ELF-1 (cell line): ENCODE measurements at regions not wholly inside any gene's neighbourhood (a gene's known extent, or its start where the extent isn't known, plus 50 kb on each side); places are given as distances from the start of the nearest gene placed in this dataset.
"Not testable (repeated sequence)": the region's sequence is repeated elsewhere in the genome, so short reads cannot be mapped to it uniquely, and the experiment has no call there.

Experiments used
- DNase-seq: peaks from one replicate; pipeline ENCODE4 v3.0.0-alpha.2; 2016; ENCODE audit warnings: low read depth, low spot score

DNA sequence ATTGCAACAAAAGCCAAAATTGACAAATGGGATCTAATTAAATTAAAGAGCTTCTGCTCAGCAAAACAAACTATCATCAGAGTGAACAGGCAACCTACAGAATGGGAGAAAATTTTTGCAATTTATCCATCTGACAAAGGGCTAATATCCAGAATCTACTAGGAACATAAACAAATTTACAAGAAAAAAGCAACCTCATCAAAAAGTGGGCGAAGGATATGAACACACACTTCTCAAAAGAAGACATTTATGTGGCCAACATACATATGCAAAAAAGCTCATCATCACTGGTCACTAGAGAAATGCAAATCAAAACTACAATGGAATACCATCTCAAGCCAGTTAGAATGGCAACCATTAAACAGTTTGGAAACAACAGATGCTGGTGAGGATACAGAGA, 858.1 kb upstream of the FOXG1 start:
- not testable (repeated sequence) for DNase-seq

DNA sequence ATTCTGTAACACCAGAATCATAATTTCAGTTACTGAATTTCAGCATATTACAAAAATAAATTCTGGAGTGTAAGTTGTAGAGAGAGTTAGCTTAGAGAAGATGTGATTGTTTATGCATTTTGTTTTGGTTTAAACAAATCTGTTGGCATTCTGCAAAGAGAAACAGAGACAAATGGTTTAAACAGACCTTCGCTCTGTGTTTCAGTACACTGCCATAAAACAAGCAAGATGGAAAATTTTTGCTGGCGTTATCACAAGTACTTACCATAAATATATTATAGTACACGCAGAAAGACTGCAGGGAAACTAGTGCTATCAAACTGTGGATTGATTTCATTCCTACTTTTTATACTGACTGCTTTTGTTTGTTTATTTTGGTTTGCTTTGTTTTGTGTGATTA, 850.3 kb upstream of the FOXG1 start:
- DNase-seq, result no peak

- DNase-seq, result peak; percentile 21
Measured at GRCh38 chr14:27917896-27918295, 848.7 kb upstream of the FOXG1 start.

DNA sequence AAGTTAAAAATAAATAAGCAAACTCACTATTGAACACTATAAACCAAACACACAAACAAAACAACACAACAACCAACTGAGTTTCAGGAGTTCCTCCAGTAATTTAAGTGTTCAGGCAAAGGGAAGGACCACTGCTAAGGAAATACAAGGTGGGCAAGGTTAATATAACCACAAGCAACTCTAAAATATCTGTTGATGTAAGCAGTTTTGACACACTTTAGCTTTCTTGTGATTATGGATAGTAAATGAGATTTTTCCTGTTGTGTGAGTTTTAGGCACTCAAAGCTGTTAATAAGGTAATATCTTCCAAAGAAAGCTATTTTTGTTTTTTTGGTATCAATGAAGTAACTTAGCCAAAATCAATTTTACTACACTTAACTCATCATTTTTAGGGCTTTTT, 839.1 kb upstream of the FOXG1 start:
- DNase-seq, result no peak

GRCh38 chr14:27929797-27930347, 836.7 kb upstream of the FOXG1 start:
- no peak for DNase-seq

- no peak for DNase-seq
Measured at GRCh38 chr14:27938392-27938791, 828.2 kb upstream of the FOXG1 start.

GRCh38 chr14:27945512-27945911, 821.1 kb upstream of the FOXG1 start:
- DNase-seq, result no peak

DNA sequence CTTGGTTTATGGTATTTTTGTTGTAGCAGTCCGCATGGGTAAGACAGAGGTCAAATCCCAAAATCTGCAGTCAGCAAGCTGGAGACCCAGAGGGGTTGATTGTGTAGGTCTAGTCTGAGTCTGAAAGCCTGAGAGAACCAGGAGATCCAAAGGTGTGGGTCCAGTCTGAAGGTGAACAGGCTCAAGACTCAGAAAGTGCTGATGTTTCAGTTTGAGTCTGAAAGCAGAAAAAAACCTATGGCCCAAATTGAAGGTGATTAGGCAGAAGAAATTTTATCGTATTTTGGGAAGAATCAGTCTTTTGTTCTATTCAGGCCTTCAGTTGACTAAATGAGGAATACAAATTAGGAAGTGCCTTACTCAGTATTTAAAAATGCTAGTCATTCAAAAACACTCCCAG, 807.8 kb upstream of the FOXG1 start:
- no peak for DNase-seq

DNA sequence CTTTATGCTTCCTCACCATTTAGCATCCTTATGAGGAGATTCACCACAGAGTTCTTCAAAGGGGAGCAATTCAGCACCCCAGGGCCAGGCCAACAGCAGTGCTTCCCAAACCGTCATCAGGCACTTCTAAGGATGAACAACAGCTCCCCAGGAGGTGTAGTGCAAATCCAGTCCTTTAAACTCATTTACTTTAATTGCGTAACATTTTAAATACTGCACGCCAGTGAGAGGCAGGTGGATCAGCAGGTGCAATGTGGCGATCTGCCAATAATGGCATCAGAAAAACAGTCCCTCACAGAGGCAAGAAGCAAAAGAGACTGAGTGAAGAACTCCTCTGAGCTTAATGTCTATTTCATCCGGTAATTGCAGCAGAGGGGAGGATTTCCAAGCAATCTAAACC, 770.9 kb upstream of the FOXG1 start:
- no peak for DNase-seq

GRCh38 chr14:28001002-28001401, 765.6 kb upstream of the FOXG1 start:
- no peak for DNase-seq

DNA sequence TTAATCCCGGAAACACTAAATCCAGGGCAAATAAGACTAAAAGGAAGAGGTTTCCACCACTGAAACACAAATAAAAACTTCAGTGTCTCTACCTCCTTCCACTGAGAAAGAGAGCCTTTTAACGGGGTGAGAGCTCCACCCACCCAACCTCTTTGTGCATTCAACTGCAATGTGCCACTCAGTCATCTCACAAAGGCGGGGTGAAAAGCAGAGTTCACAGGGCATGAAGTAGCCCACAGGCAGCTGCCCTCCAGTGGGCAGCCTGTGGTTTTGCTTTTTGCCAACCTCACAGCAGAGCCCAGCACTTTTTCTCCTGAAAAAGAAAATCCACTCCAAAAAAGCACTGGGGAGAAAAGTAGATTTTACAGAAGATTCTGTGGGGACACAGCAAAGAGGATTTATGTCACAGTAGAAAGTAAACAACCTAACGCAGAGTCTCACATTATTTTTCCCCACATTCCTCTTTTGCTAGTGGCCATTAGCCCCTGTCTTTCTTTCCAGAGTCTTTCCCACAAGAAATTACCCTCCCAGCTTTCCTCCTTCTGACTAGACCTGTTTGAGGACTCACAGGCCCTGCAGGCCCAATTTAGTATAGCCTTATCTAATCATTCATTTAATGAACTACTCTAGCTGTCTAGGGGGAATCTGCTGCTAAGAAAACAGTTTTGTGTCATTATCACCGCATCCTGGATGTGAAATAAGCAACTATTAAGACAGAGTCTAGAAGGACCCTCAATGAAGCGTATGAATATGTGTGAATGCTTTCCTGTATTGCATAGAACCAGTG, 753.8 kb upstream of the FOXG1 start:
- DNase-seq, result peak; percentile 18

GRCh38 chr14:28020112-28020511, 746.5 kb upstream of the FOXG1 start:
- DNase-seq, result no peak

- no peak for DNase-seq
Measured at GRCh38 chr14:28023853-28024252, 742.7 kb upstream of the FOXG1 start.

DNA sequence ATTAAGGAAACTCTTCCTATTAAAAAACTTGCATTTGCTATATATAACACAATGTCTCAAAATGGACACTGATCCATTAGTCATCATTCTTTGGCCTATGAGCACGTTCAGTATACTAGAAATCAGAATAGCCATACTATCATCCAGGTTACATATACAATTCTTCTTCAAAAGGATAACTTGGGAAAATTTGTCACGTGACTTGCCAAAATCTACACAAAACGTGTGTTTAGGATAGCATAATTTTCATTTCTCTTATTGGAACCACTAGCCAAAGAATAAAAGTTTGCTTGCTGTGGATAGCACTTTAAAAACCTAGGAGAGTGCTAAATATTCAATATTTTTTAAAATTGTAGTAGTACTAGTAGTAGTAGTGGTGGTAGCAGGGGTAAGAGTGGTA, 714.3 kb upstream of the FOXG1 start:
- no peak for DNase-seq

GRCh38 chr14:28055008-28055407, 711.6 kb upstream of the FOXG1 start:
- no peak for DNase-seq

DNA sequence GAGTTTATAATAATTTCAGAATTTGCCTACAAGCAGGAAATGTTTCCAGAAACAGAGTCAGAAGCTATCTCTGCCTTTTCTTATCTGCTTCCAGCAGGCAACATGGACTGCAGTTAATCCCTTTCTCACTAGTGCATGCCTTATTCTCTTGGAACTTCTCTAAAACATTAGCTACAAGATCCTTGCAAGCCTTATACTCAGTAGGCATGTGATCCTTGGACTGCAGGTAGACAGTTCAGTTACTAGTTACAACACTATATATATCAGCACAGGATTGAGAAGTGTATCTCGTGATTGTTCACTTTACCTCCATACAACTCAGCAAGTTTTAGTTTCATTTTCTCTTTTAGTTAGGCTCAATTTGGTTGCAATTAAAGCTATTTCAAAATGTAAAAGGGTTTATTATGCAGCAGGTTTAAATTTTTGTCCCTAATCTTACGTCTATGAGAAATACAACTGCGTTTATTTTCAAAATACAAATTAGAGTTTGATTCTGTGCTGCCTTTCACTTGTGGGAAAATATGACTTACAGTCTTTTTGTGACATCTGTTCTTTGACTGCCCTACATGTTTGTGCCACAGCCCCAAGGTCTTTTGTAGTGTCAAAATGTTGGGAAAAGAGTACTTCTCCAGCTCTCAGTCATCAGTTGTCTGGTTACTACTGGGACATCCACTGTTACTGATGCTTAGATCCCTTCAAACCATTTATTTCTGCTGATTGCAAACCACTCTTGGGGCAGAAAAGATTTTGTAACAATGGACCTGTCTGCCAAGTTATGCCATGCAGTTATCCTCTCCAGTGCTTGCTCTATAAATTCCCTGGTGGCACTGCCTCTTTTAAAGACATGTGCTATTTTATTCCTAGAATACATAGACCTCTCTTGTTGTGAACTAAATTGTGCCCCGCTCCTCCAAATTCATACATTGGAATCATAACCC, 709.0 kb upstream of the FOXG1 start:
- DNase-seq, result no peak

DNA sequence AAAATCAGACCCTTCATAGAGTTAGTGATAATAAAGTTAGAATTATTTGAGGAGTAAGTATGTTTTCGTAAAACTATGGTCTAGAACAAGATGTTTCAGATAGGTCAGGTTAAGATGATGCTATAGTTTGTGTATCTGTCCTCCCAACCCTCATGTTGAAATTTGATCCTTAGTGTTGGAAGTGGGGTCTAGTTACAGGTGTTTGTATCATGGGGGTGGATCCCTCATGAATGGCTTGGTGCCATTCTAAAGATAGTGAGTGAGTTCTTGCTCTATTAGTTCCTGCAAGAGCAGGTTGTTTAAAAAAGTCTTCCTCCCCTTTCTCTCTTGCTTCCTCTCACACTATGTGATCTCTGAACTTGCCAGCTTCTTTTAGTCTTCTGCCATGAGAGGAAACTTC, 707.3 kb upstream of the FOXG1 start:
- DNase-seq, result no peak

GRCh38 chr14:28061006-28061405, 705.6 kb upstream of the FOXG1 start:
- no peak for DNase-seq

GRCh38 chr14:28077021-28077420, 689.6 kb upstream of the FOXG1 start:
- DNase-seq, result no peak

GRCh38 chr14:28083389-28083788, 683.2 kb upstream of the FOXG1 start:
- no peak for DNase-seq

DNA sequence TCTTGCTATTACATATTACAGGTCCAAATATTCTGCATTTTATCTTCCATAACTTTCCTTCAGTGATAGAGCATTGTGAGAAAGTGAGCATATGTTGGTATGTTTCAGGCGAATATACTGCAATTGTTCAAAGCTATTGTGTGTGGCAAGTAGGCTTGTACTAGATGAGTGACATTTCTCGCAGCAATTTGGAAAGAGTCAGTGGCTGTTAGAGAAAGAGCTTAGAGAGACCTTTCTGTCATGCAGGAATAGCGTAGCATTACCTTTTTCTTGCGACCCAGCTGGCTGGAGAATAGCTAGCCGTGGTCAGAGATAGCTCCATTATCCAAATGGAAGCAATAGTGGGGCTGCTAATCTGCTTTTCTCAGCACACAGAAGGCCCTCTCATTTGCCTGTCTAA, 678.5 kb upstream of the FOXG1 start:
- DNase-seq, result no peak

DNA sequence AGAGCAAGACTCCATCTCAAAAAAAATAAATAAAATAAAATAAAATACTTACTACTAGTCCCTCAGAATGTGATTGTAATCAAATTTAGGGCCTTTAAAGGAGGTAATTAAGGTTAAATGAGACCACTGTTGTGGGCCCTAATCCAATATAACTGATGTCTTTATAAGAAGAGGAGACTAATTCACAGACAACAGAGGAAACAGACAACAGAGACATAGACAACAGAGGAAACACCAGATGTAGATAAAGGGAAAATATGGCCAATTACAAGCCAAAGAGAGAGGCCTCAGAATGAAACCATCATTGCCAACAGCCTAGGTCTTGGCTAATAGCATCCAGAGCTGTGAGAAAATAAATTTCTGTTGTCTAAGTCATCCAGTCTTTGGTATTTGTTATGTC, 669.0 kb upstream of the FOXG1 start:
- no peak for DNase-seq

DNA sequence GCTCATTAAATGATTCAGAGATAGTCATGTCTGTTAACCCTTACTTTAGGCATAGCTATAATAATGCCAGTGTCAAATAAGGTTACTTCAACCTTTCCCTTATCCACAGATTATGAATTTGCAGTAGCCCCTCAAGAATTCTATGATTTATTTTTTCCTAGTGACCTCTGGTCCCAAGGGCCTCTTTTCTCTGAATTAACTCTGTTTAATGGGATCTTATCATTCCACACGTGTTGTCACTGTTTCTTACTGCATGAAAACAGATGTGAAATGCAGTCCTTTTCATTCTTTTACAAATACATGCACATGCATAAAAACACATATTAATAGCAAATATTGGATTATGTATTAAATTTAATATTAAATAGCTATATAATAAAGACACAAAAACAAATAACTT, 667.7 kb upstream of the FOXG1 start:
- DNase-seq, result no peak
